HG02884 (cell line): ENCODE measurements at regions not wholly inside any gene's neighbourhood (a gene's known extent, or its start where the extent isn't known, plus 50 kb on each side); places are given as distances from the start of the nearest gene placed in this dataset.
"Not testable (repeated sequence)": the region's sequence is repeated elsewhere in the genome, so short reads cannot be mapped to it uniquely, and the experiment has no call there.

Experiments
- ATAC-seq: cut with Tn5 transposase; IDR thresholded peaks from one replicate; pipeline ENCODE4 v1.9.1; 2021; ENCODE audit warnings: mild to moderate bottlenecking, moderate library complexity; ENCODE audit not compliant: unreplicated experiment

- ATAC-seq: no peak
Observed at GRCh38 chr15:59791755-59792154, 102.6 kb upstream of the BNIP2 start.

GRCh38 chr15:59791079-59791478 is 102.0 kb upstream of the BNIP2 start:
- no peak for ATAC-seq

- ATAC-seq: not testable (repeated sequence)
Observed at GRCh38 chr15:59786466-59786865, 97.3 kb upstream of the BNIP2 start.

GRCh38 chr15:59785981-59786380 is 96.9 kb upstream of the BNIP2 start:
- not testable (repeated sequence) for ATAC-seq

GRCh38 chr15:59783774-59784520 is 94.8 kb upstream of the BNIP2 start:
- ATAC-seq: not testable (repeated sequence)

- no peak for ATAC-seq
Observed at GRCh38 chr15:59779110-59779509, 90.0 kb upstream of the BNIP2 start.

- no peak for ATAC-seq
Observed at GRCh38 chr15:59764775-59765174, 75.7 kb upstream of the BNIP2 start.

- ATAC-seq: no peak
Observed at GRCh38 chr15:59762558-59762957, 73.4 kb upstream of the BNIP2 start.

- ATAC-seq: not testable (repeated sequence)
Observed at GRCh38 chr15:59760256-59760655, 71.1 kb upstream of the BNIP2 start.

GRCh38 chr15:59751552-59752413 is 62.7 kb upstream of the BNIP2 start:
- ATAC-seq: no peak

- no peak for ATAC-seq
Observed at GRCh38 chr15:59746777-59747176, 57.7 kb upstream of the BNIP2 start.

GRCh38 chr15:59741274-59741906 is 52.3 kb upstream of the BNIP2 start:
- ATAC-seq: no peak

- no peak for ATAC-seq
Observed at GRCh38 chr15:59739557-59740186, 50.6 kb upstream of the BNIP2 start.
